ENCODE measurements at regions not wholly inside any gene's neighbourhood (a gene's known extent, or its start where the extent isn't known, plus 50 kb on each side); places are given as distances from the start of the nearest gene placed in this dataset.

DNA sequence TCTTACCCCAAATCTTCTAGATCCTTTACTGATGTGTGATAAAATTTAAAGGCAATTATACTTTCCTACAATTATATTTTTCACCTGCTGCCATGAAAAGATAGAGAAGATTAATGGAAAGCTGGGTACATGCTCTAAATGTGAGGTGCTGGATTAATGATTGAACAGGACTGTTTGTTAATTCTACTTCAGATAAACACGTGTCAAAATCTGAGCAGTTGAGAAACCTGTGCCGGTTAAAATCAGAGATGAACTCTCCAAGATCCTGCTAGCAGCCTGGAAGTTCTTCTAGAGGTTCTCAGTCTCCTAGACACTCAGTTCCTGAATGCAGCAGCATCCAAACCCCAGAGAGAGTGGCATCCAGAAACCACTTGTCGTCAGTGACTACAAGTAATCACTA is 69.2 kb downstream of the INHBA start:
- DNase-seq (ENCODE audit: low spot score) = no peak

DNA sequence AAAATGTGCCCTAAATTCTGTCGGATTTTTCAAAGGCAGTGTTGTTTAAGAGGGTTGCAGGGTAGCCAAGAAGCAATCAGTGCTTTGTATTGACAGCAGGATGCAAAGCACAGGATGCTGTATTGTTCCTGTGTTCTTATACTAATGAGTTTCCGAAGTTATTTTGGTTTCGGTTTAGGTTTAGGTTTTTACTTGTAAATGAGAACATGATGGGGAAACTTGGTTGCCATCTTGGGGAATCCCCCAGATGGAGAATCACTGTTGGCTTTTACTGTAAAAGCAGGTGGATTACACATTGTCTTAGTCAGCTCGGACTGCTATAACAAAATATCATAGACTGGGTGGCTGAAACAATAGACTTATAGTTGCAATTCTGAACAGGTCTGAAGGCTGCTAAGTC is 72.1 kb downstream of the INHBA start:
- DNase-seq (ENCODE audit: low spot score) = no peak

DNA sequence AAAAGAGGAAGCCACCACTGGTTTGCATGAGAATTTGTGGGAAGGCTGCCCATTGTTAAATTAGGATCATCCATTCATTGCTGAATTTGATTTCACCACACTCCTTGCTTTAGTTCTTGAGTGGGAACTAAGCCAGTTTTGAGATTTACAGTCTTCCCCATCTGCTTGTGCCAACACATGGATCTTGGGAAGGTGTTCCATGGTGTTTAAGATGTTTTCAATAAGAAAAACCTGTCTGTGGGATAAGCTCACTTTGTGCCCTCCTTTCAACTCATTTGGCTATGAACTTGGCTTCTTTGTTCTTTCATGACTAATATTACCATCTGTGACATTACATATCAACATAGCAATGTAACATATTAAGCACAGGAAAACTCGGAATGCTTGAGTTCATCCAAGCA is 73.2 kb downstream of the INHBA start:
- DNase-seq (ENCODE audit: low spot score) = peak; percentile 21

DNA sequence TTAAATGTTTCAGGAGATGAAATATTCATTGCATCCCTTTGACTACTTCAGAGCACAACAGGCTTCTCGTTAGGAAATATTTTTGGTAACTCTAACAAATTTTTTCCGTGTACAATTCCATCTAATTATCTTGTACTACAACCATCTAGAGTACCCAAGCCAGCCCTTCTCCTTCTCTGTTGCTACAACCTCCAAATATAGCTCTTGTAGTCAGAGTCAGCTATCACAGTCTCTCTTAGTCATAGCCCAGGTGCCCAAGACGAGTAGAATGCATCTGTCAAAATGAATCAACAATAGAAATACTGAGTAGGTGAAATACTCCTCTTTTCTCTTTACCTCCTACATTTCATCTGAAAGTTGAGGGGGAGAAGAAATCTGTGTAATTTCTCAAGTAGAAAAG is 74.0 kb downstream of the INHBA start:
- no peak for DNase-seq (ENCODE audit: low spot score)

DNA sequence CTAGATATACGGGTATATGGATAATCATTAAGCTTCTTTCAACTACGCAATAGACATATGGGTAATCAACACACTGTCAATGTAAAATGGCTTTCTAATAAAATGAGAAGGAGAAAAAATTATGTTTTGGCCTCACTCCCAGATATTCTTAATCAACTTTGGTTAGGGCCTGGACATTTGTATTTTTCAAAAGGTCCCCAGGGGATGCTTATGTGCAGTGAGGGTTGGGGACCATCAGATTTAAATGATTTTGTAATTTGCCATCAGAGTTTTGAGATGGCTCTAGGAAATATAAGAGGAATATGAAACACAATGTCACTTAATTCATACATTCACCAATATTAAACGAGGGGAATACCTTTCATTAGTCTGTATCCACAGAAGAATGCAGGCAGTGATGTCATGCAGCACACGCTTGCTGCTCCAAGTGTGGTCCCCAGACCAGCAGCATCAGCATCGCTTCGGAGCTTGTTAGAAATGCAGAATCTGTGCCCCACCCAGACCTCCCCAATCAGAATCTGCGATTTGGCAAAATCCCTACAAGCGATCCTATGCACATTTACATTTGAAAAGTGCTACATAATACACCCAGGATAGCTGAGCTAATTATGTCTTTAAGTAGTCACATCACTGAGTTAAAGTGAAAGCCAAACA is 75.1 kb downstream of the INHBA start:
- no peak for DNase-seq (ENCODE audit: low spot score)

DNA sequence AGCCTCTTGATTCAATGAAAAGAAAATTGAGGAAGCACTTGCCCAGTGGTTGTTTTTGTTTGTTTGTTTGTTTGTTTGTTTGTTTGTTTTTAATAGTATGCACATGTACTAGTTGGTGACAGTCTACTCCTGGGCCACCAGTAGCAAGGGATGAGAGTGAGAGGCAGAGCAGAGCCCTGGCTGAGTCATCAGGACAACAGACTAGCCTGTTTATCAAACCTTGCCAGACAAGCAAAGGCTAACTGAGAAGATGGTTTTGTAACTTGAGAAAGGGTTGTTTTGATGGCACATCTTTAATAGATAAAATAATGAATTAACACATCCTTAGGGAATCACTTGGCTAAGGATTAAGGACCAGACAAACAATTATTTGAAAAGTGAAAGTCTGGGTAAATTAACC is 78.1 kb downstream of the INHBA start:
- peak; percentile 66 for DNase-seq (ENCODE audit: low spot score)

DNA sequence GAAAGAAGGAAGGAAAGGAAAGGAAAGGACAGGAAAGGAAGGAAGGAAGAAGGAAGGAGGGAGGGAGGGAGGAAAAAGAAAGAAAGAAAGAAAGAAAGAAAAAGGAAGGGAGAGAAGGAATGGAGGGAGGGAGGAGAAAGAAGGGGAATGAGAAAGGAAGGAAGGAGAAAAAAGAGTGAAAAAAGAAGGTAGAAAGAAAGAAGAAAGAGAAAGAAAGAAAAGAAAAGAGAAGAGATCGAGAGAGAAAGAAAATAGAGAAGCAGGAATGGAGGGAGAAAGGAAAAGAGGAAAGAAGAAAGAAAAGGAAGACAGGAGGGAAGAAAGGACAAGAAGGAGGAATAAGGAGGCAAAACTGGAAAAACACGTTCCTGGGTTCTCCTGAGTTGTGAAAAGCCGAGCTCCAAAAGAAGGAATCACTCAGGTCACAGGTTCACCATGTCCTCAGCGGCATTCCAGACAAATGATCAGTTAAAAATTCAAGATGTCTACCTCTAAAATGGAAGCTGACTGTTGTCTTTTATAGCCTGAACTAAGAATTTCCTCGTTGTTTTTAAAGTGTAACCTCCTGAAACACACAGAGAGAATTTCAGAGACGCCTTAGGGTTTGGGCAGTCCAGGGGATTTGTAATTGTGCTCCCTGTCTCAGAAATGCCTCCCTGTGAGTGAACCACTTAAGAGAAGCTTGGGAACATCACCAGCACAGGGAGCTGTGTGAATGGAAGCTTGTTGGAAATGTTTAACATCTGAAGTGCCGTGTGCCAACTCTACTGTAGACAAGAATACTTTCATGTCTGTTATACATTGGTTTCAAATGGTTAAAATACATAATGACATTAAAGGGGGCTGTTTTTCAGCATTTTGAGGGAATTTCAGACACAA is 80.7 kb downstream of the INHBA start:
- no peak for DNase-seq (ENCODE audit: low spot score)

DNA sequence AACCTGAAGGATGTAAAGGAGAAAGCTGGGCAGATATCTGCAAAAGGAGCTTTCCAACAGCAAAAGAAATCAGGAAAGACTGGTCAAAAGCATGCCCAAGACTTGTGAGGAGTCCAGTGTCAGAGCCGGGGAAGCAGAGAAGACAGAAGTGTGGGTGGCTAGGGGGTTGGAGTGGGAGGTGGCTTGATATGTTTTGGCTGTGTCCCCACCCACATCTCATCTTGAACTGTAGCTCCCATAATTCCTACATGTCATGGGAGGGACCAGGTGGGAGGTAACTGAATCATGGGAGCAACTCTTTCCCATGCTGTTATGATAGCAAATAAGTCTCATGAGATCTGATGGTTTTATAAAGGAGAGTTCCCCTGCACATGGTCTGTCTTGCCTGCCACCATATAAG is 84.9 kb downstream of the INHBA start:
- no peak for DNase-seq (ENCODE audit: low spot score)

DNA sequence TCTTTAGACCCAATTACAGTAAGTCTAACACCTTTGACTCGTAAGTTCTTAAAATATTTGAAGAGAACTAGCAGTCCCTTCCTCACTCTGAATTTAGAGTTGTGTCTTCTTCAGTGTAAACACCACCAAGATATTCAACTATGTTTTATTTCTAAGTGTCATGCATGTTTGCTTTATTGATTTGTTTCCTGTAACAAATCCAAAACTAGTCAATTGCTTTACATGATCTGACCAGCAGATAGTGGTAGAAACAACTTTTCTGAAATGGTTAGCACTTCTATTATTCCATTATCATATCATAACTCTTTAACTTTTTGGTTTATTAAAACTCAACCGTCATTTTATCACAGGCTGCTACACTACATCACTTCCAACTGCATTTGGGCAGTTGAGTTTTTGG is 90.1 kb downstream of the INHBA start:
- DNase-seq (ENCODE audit: low spot score) = no peak

DNA sequence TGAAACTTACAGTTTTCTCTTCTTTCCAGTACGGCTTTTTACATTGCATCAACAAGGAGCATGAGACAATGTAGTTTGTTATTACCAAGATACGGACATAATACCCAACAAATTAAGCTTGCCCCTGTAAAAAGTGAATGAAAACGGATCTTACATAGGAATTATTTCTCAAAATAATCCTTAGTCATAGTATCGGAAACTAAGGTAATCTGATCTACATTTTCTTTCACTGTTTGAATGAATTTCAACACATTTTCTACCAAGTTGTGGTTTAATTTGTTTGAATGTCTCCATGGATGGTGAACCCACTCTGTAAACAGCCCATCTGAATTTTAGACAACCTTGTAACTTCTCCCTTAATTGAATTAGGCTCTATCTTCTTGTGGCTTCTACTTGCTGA is 90.5 kb downstream of the INHBA start:
- DNase-seq (ENCODE audit: low spot score) = no peak

DNA sequence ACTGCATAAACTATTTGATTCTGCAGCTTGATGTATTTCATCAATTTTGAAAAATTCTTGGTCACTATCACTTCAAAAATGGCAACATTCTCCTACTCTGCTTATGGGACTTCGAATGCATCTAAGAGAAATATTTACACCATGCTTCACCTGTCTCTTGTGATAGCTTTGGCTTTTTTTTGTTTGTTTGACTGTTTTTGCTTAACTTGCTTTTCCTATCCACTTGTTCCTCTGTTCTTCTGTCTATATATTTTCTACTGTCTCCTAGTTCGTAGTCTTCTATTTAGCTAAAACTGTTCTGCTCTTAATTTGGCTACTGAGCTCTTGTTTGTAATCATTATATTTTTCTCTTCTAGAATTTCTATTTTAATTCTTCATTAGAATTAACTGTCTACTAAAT is 94.4 kb downstream of the INHBA start:
- DNase-seq (ENCODE audit: low spot score) = no peak

DNA sequence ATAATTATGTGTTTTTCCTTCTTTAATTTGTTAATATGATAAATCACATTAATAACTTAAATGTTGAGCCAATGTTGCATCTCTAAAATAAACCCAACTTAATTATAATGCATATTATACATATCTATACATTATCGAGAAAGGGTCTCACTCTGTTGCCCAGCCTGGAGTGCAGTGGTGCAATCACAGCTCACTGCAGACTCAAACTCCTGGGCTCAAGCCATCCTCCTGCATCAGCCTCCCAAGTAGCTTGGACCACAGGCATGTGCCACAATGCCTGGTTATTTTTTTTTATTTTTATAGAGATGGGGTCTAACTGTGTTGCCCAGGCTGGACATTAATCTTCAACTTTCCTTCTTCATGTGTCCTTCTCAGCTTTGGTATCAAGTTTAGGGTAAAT is 98.9 kb downstream of the INHBA start:
- DNase-seq (ENCODE audit: low spot score) = no peak

DNA sequence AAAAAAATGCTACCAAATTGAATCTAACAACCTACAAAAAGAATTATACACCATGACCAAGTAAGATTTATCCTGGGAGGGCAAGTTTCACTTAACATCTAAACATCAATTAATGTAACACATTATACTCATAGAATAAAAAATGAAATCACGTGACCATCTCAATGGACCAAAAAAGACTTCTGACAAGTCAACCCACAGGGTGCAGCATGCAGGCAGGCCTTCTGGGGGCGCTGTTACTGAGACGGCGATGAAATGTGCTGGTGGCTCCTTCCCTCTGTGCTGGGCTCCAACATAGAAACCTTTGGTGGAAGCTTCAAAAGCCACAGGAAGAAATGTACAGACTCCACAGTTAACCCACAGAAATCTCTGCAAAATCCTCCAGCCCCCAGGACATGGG is 103.1 kb downstream of the INHBA start:
- DNase-seq (ENCODE audit: low spot score) = no peak

DNA sequence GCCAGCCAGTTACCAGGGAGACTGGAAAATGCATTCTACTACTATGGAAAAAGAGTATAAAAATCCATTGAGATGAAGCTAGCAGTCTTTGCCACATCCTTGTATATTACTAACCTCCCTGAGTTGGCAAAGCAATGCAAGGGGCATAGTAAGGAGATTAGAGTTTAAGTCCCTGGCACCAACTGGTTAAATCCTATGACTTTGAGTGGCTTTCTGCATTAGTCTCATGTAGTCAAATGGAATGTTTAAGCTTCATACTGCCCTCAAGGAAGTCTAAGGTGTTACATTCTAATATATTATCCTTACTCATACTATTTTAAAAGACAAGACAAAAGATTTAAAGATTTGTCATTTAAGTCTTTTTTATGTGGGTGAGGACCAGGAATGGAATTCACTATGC is 110.1 kb downstream of the INHBA start:
- DNase-seq (ENCODE audit: low spot score) = no peak

DNA sequence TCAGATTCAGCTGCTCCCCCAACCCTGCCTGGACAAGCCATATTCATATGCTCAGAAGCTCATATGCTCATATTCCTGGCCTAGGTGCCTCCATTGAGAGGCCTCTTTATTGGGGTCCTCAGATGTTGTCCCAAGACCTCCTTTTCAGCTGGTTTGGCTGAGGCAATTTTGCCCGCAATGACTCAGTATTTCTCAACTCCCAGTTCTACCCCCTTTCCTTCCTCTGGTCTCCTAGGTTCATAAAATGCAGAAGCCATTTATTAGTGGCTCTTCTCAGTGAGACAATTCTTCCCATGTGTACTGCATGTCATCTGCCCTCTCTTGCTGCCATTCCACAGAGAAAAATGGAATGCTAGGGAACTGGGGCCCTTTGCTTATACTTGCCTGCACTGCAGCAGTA is 110.7 kb downstream of the INHBA start:
- no peak for DNase-seq (ENCODE audit: low spot score)

DNA sequence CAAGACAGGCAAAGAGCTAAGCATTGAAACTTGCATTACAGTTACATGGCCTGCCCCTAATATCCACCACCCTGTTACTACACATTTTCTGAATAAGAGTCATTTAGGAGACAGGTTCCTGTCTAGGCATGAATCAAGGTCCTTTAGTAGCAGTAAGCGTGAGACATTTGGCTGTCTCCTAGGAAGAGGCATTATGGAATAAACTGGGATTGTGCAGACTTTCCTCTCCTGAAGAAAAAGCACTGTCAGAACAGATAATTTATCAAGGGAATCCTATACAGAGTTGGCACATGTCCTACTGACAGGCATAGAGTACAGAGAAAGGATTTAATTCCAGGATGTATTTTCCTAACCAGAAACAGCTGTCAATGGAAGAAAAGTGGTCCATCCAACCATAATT is 111.9 kb downstream of the INHBA start:
- no peak for DNase-seq (ENCODE audit: low spot score)

DNA sequence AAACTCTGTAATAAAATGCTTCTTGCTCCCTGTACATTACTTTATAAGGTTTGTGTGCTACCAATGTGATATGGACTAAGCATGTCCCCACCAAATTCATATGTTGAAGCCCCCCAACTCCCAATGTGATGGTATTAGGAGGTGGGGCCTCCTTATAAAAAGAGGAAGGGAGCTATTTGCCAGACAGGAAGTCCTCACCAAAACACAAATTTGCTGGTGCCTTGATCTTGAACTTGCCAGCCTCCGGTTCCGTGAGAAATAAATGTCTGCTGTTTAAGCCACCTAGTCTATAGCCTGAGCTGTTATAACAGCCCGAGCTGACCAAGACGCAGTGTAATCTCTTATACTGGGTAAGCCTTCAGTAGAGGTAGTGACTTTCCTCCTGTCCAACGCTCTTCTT is 114.5 kb downstream of the INHBA start:
- DNase-seq (ENCODE audit: low spot score) = no peak

DNA sequence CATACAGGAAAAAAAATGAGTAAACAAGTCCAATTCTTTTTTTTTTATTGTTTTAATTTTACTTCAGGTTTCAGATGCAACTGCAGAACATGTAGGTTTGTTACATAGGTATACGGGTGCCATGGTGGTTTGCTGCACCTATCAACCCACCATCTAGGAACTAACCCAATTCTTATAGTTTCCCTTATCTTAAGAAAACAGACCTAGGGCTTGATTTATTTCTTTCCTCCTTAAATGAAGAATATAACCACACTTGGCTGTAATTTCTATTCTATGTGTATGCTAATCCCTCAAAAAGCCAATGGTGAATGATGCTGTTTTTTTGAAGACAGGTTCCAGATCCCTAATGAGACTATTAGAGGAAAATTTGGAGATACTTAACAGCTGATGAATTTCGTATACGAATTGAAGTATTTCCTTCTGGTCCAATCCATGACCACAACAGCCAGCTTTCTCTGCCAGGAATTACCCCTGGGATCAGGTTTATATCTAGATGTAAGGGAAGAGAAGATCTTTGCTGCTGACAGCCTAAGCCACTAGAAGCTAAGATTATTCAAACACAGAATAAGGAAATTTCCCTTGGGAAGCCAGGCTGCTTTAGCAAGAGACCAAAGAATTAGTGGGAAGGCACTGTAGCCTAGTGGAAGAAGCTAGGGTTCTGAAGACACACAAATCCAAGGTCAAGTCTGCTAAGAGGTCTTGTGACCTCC is 115.8 kb downstream of the INHBA start:
- DNase-seq (ENCODE audit: low spot score) = no peak

DNA sequence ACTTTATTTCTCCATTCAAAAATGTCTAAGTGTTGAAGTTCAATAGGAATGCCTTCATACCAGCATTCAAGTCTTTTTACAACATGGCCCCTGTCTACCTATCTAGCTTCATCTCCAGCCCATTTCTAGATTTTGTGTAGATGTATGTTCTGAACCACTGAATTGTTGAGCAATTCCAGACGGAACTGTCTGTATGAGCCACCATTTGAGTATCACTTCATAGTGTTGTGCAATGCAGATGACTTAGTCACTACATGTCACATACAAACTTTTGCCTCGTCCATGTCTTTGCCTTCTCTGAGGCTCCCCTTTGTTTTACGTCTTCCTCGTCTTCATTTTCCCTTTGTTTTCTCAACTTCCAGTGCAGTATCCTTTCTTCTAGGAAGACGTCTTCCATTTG is 118.1 kb downstream of the INHBA start:
- peak; percentile 35 for DNase-seq (ENCODE audit: low spot score)

DNA sequence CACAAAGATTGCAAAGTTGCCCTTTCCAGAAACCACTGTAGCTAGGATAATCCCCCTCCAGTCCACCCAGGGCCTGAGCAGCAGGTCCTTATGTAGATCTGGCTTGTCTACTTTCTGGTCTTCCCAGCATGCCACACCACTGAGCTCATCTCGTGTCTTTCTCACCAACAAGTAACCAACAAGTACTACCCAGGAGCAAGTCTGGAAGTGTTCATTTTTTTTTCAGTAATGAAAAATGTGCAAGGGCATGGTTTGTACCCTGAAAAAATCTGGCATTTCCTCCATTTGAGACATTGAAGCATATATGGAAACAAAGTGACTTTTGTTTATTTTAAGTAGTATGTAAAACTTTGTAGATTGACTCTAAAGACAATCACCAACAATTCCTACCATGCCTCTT is 120.8 kb downstream of the INHBA start:
- no peak for DNase-seq (ENCODE audit: low spot score)

DNA sequence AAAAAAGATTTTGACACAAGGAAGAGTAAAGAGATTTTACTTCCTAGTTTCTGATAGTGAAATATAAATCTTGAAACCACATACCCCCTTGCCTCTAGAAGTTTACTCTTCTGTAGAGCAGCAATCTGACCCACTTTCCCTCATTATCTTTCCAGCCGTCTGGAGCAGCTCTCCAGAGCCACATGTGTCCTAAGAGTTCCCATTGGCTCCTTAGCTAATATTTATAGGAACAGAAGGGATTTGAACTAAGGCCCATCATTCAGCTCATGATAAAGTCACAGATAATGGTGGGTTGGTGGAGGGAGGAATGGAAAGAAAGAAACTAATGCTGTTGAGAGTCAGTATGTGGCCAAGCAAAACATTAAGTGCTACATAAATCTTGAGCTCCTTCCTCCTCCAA is 121.8 kb downstream of the INHBA start:
- DNase-seq (ENCODE audit: low spot score) = no peak

DNA sequence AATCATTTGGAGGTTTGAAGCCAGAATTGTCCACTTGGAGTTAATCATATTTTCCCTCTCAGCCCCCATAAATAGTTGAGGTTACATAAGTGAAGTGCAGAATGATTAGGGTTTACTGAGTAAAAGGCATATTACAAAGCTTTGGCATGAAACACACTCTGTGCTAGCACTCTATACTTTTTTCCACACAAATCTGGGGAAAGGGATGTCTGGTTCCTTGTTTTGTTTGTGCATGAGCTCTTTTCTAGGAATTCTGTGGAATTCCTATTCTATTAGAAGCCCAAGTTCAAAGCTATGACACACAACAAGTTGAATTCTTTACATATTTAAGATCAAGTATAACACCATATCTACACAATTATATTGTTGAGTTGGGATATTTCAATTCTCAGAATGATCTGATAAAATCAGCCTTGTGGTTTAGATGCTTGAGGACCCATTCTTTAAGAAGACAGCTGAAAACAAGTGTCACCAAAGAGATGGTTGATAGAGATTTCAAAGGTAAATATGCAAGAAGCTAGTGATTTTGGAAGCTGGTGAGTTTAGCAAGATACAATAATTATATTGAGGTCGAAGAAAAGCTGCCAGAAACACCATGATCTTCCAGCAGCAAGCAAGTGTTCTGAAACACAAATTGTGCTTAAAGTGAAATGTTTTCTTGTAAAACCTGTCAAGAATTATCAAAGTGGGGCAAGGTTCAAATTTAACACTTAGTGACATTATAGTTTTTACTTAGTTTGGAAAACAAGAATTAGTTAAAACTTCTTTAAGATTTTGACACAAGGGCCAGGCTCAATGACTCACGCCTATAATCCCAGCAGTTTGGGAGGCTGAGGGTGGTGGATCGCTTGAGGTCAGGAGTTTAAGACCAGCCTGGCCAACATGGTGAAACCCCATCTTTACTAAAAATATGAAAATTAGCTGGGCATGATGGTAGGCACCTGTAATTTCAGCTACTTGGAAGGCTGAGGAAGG is 122.6 kb downstream of the INHBA start:
- DNase-seq (ENCODE audit: low spot score) = peak; percentile 70

Measured in AG20443 (cell line).